A549 (cell line): ENCODE measurements at regions not wholly inside any gene's neighbourhood (a gene's known extent, or its start where the extent isn't known, plus 50 kb on each side); places are given as distances from the start of the nearest gene placed in this dataset.

Source experiments
- ATAC-seq, 2 experiments: fragments of 200-7000 bp in 1 of 2; fragments of >200 bp in 1 of 2; cut with Nextera tagmentation in 1 of 2; cut with Tn5 transposase in 1 of 2; 3 replicates each; pipeline versions ENCODE4 v1.8.0 to v1.9.1; 2018 to 2020; ENCODE audit warnings: mild to moderate bottlenecking in 1 of 2, moderate library complexity in 1 of 2
- CTCF ChIA-PET: fragments of 300-600 bp; sonication (Branson Sonifier 250); formaldehyde crosslinking; extraction: SDS; loops from one replicate; lab custom pipeline; 2021; ENCODE audit warnings: antibody characterized with exemption, inconsistent platforms; lab: Yijun Ruan, JAX
- POLR2A ChIA-PET: fragments of 350-600 bp; formaldehyde crosslinking; extraction: SDS; loops from one replicate; lab custom pipeline; 2021; ENCODE audit warnings: antibody characterized with exemption, inconsistent platforms; lab: Yijun Ruan, JAX
- DNase-seq, 2 experiments: peaks; one replicate each; pipeline versions ENCODE4 v3.0.0 to v3.0.0-alpha.2; 2011 to 2016; ENCODE audit warnings: low read depth in 1 of 2, low spot score in 1 of 2
- FAIRE-seq: peaks from 2 replicates; lab custom pipeline; 2011; peaks lifted over from hg19 to GRCh38; lab: Jason Lieb, UNC
- H3K27ac ChIP-seq, 2 experiments: fragments of >200 bp; sonication (Bioruptor Twin); formaldehyde crosslinking; 3 replicates each; pipeline ENCODE4 v1.5.1; 2016 to 2017
- H3K4me1 ChIP-seq: fragments of >200 bp; sonication (Bioruptor Twin); formaldehyde crosslinking; 3 replicates; pipeline ENCODE4 v1.6.1; 2016
- H3K4me2 ChIP-seq: fragments of >200 bp; sonication (Bioruptor Twin); formaldehyde crosslinking; 3 replicates; pipeline ENCODE4 v1.6.1; 2016
- H3K4me3 ChIP-seq: fragments of >200 bp; sonication (Bioruptor Twin); formaldehyde crosslinking; 3 replicates; pipeline ENCODE4 v1.5.1; 2016
- H3K9me3 ChIP-seq: fragments of >200 bp; sonication (Bioruptor Twin); formaldehyde crosslinking; 3 replicates; pipeline ENCODE4 v1.6.1; 2016
- CBX2 ChIP-seq: fragments of 200-600 bp; sonication (generic); IDR thresholded peaks from 2 replicates; pipeline ENCODE4 v1.6.1; 2016; ENCODE audit warnings: low read depth, mild to moderate bottlenecking, borderline replicate concordance
- CBX8 ChIP-seq: fragments of 200-600 bp; sonication (generic); IDR thresholded peaks from 2 replicates; pipeline ENCODE4 v1.6.1; 2016
- CEBPB ChIP-seq, 2 experiments: fragments of >200 bp in 1 of 2; sonication (Bioruptor Twin) in 1 of 2; formaldehyde crosslinking in 1 of 2; IDR thresholded peaks; 2 replicates each; pipeline ENCODE4 v1.6.1; 2012 to 2016
- CHD2 ChIP-seq: fragments of 150-350 bp; IDR thresholded peaks from 2 replicates; pipeline ENCODE4 v1.6.1; 2014; ENCODE audit warnings: low read length; ENCODE audit not compliant: partially characterized antibody
- EHF ChIP-seq: fragments of 250-450 bp; sonication (Bioruptor Pico); IDR thresholded peaks from 2 replicates; pipeline ENCODE4 v1.5.0; 2020; ENCODE audit warnings: mild to moderate bottlenecking
- EP300 ChIP-seq, 2 experiments: fragments of >200 bp; sonication (Bioruptor Twin); formaldehyde crosslinking; IDR thresholded peaks; 2 replicates in 1 of 2; 3 replicates in 1 of 2; pipeline ENCODE4 v1.6.1; 2016 to 2017
- FOSB ChIP-seq: fragments of 250-450 bp; sonication (Bioruptor Pico); IDR thresholded peaks from 2 replicates; pipeline ENCODE4 v1.5.0; 2020; ENCODE audit warnings: mild to moderate bottlenecking, moderate library complexity
- HDAC2 ChIP-seq: fragments of 200-600 bp; sonication (generic); IDR thresholded peaks from 2 replicates; pipeline ENCODE4 v1.6.1; 2016
- HES2 ChIP-seq: fragments of >200 bp; sonication (Bioruptor Twin); formaldehyde crosslinking; IDR thresholded peaks from 2 replicates; pipeline ENCODE4 v1.6.1; 2016
- HOXB13 ChIP-seq: fragments of 250-450 bp; sonication (Bioruptor Pico); IDR thresholded peaks from 2 replicates; pipeline ENCODE4 v1.5.0; 2020; ENCODE audit warnings: low read depth, mild to moderate bottlenecking, moderate library complexity
- HOXB5 ChIP-seq: fragments of 250-450 bp; sonication (Bioruptor Pico); IDR thresholded peaks from 2 replicates; pipeline ENCODE4 v1.5.0; 2020; ENCODE audit warnings: mild to moderate bottlenecking, moderate library complexity
- JUN ChIP-seq, 2 experiments: fragments of >200 bp; sonication (Bioruptor Twin); formaldehyde crosslinking; IDR thresholded peaks; 2 replicates in 1 of 2; 3 replicates in 1 of 2; pipeline ENCODE4 v1.6.1; 2016 to 2017
- KDM1A ChIP-seq: fragments of 200-600 bp; sonication (generic); IDR thresholded peaks from 2 replicates; pipeline ENCODE4 v1.6.1; 2016; ENCODE audit warnings: low read depth, mild to moderate bottlenecking
- MAFK ChIP-seq: fragments of 450-650 bp; IDR thresholded peaks from 2 replicates; pipeline ENCODE4 v1.6.1; 2014; ENCODE audit not compliant: partially characterized antibody
- MAX ChIP-seq: IDR thresholded peaks from 2 replicates; pipeline ENCODE4 v1.6.1; 2012
- NR3C1 ChIP-seq: fragments of >200 bp; sonication (Bioruptor Twin); formaldehyde crosslinking; IDR thresholded peaks from 3 replicates; pipeline ENCODE4 v1.6.1; 2017
- PHF8 ChIP-seq: fragments of 200-600 bp; sonication (generic); IDR thresholded peaks from 2 replicates; pipeline ENCODE4 v1.6.1; 2016; ENCODE audit warnings: low read depth, mild to moderate bottlenecking, antibody characterized with exemption, moderate library complexity, borderline replicate concordance
- POLR2AphosphoS2 ChIP-seq: conservative IDR thresholded peaks from 2 replicates; pipeline ENCODE4 v1.6.1; 2012; ENCODE audit warnings: low read length, improper control_type of control experiment, inconsistent platforms
- RARB ChIP-seq: fragments of 250-450 bp; sonication (Bioruptor Pico); IDR thresholded peaks from 2 replicates; pipeline ENCODE4 v1.8.0; 2021; ENCODE audit warnings: mild to moderate bottlenecking, moderate library complexity
- RCOR1 ChIP-seq: fragments of 150-350 bp; IDR thresholded peaks from 2 replicates; pipeline ENCODE4 v1.6.1; 2014; ENCODE audit warnings: antibody characterized with exemption, low read length, low read depth
- REST ChIP-seq: fragments of 200-600 bp; sonication (generic); IDR thresholded peaks from 2 replicates; pipeline ENCODE4 v1.6.1; 2016; ENCODE audit warnings: antibody characterized with exemption, mild to moderate bottlenecking, moderate library complexity
- RFX5 ChIP-seq: fragments of 450-650 bp; IDR thresholded peaks from 2 replicates; pipeline ENCODE4 v1.7.1; 2014; ENCODE audit warnings: antibody characterized with exemption, mild to moderate bottlenecking, moderate library complexity
- RNF2 ChIP-seq: fragments of 200-600 bp; sonication (generic); IDR thresholded peaks from 2 replicates; pipeline ENCODE4 v1.6.1; 2016; ENCODE audit warnings: low read depth, mild to moderate bottlenecking, antibody characterized with exemption, moderate library complexity, borderline replicate concordance
- SMC3 ChIP-seq: fragments of >200 bp; sonication (Bioruptor Twin); formaldehyde crosslinking; IDR thresholded peaks from 3 replicates; pipeline ENCODE4 v1.6.1; 2018; ENCODE audit warnings: inconsistent platforms
- SREBF2 ChIP-seq: fragments of 450-650 bp; IDR thresholded peaks from 2 replicates; pipeline ENCODE4 v1.6.1; 2014; ENCODE audit warnings: mild to moderate bottlenecking, moderate library complexity
- ZFP36 ChIP-seq: fragments of 450-650 bp; IDR thresholded peaks from 2 replicates; pipeline ENCODE4 v1.6.1; 2014; ENCODE audit warnings: borderline replicate concordance; ENCODE audit not compliant: partially characterized antibody
- ZSCAN20 ChIP-seq: fragments of 250-450 bp; sonication (Bioruptor Pico); IDR thresholded peaks from 2 replicates; pipeline ENCODE4 v1.8.0; 2022; ENCODE audit warnings: mild to moderate bottlenecking, moderate library complexity
- WGBS: methylation state at CpG from one replicate; pipeline ENCODE4 v1.1.6; 2017; ENCODE audit errors: missing lambda C conversion rate; 5-methylcytosine and 5-hydroxymethylcytosine counted together
- TF ChIP-seq, protein P1 (sequence below): fragments of 250-450 bp; sonication (Bioruptor Pico); IDR thresholded peaks from 2 replicates; pipeline ENCODE4 v1.5.0; 2020; ENCODE audit warnings: low read depth, mild to moderate bottlenecking, moderate library complexity

DNA sequence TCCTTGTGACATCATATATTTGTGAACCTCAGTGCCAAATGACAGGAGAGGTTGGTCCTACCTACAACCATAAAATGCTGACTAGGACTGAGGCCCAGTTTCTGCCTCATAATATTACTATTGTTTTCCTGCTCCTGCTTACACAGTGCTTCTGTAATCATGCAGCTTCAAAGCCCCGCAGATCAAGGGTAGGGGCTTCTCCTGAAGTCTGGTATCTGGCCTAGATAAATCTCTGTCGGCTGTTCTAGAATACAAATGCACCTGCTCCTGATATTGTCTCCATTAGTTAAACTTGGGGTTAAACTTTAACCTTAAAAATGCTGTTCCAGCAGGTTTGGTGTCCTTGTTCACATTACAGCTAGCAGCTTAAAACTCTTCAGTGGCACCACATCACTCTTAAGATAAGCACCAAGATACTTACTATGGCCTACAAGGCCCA lies 552.4 kb downstream of the TUSC7 start:
- ATAC-seq = no peak
- FAIRE-seq = no peak
- Histone ChIP-seq H3K4me2 (0 out of 3 replicates have a peak overlapping the region, but pooled peaks have one; percentile 4), H3K4me1 (peaks cover 6% of the 10 kb centered on the region; the same call in 1 of the 3 replicates), H3K9me3 (no peaks in the 10 kb centered on the region), H3K4me3 (no peak overlapping the region)
- POLR2A ChIA-PET = no interaction called here
- TF ChIP-seq REST (no peak), MAFK (peak; percentile 7)
- TF ChIP-seq, all 56 proteins: peak for 1
- CTCF ChIA-PET = no interaction called here
- 11% methylated on average over 2 of the region's 2 CpGs for WGBS
- H3K27ac ChIP-seq = no peak overlapping the region
- no peak for DNase-seq

- FAIRE-seq (no peak), DNase-seq (no peak), ATAC-seq (no peak)
- Histone ChIP-seq H3K4me3 (no peak overlapping the region), H3K27ac (no peak overlapping the region), H3K4me1 (peaks cover 6% of the 10 kb centered on the region; the same call in 1 of the 3 replicates), H3K9me3 (no peaks in the 10 kb centered on the region), H3K4me2 (no peak overlapping the region)
- 79% methylated on average over 3 of the region's 3 CpGs for WGBS
- CTCF ChIA-PET = no interaction called here
- TF ChIP-seq CHD2 (no peak), HOXB13 (CRISPR knock-in tag) (no peak), POLR2AphosphoS2 (no peak), RCOR1 (no peak), CEBPB (IDR thresholded peaks at IDR 0.05) (no peak), JUN (IDR thresholded peaks at IDR 0.05) (no peak), EP300 (IDR thresholded peaks at IDR 0.05) (no peak), RARB (CRISPR knock-in tag) (no peak), SMC3 (no peak), CBX8 (no peak), ZSCAN20 (CRISPR knock-in tag) (no peak), RNF2 (no peak), KDM1A (no peak), CBX2 (no peak)
- POLR2A ChIA-PET = no interaction called here
These were observed 553.7 kb downstream of the TUSC7 start for GRCh38 chr3:117263270-117263669.

- FAIRE-seq = no peak
- no peak for DNase-seq
- POLR2A ChIA-PET = no interaction called here
- Histone ChIP-seq H3K27ac (no peak overlapping the region), H3K4me2 (0 out of 3 replicates have a peak overlapping the region, but pooled peaks have one; percentile 23), H3K4me3 (no peak overlapping the region), H3K9me3 (no peaks in the 10 kb centered on the region), H3K4me1 (peaks cover 6% of the 10 kb centered on the region; the same call in 1 of the 3 replicates)
- ATAC-seq = no peak
- 25% methylated on average over 1 of the region's 1 CpG for WGBS
- CTCF ChIA-PET = no interaction called here
- TF ChIP-seq SREBF2 (no peak), NR3C1 (no peak), MAX (no peak), HOXB5 (no peak), JUN (IDR thresholded peaks at IDR 0.05) (no peak), HDAC2 (no peak), FOSB (CRISPR knock-in tag) (no peak), EHF (CRISPR knock-in tag) (no peak), REST (no peak), ZFP36 (no peak), MAFK (no peak), HES2 (no peak), CBX2 (no peak), RFX5 (no peak), PHF8 (no peak)
- TF ChIP-seq, protein P1, sequence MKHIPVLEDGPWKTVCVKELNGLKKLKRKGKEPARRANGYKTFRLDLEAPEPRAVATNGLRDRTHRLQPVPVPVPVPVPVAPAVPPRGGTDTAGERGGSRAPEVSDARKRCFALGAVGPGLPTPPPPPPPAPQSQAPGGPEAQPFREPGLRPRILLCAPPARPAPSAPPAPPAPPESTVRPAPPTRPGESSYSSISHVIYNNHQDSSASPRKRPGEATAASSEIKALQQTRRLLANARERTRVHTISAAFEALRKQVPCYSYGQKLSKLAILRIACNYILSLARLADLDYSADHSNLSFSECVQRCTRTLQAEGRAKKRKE (CRISPR knock-in tag) = no peak
These were observed 554.2 kb downstream of the TUSC7 start for GRCh38 chr3:117263745-117264144.
